ENCODE measurements at regions not wholly inside any gene's neighbourhood (a gene's known extent, or its start where the extent isn't known, plus 50 kb on each side); places are given as distances from the start of the nearest gene placed in this dataset.

DNA sequence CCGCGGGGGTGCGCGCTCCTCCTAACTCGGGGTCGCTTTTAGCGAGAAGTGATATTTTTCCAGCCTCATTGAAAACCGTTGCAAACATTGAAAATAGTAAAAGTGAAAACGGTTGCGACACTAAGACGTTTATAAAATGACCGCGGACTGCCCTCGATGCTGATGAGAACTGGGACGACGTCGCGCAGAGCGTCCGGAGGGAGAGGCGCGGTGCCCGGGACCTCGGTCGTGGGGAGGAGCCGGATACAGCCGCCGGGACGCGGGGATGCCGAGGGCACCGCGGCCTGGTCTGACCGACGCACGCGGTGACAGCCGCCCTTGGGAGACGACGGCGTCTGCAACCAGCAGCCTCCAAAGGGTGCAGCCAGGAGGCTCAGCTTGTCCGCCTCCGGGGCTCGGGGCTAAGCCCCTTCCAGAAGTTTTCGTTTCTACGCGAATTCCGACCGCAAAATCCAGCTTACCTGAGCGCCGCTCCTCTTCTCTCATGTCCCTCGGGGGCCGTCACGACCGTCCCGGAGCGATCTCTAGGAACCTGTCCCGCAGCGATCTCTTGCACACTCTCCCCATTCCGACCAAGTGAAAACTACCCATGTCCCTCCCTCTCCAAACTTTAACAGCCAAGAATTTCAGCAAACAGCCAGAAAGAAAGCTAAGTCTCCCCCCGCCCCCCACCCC, 144.4 kb upstream of the ETS2 start:
- Histone ChIP-seq H3K79me2 (ENCODE audit: low read depth) (no peaks in the 10 kb centered on the region), H3K36me3 (no peaks in the 10 kb centered on the region), H3K9ac (no peak overlapping the region), H3K27me3 (peaks cover 80% of the 10 kb centered on the region), H3K4me2 (peak overlapping the region; percentile 82), H2AFZ (replicated peaks) (peak overlapping the region; percentile 78), H3K4me1 (peaks cover 3% of the 10 kb centered on the region), H4K20me1 (ENCODE audit: low read depth) (no peaks in the 10 kb centered on the region), H3K4me3 (peak overlapping the region; percentile 46), H3K27ac (no peak overlapping the region), H3F3A (ENCODE audit: low read depth) (peaks cover 17% of the 10 kb centered on the region), H3K9me3 (ENCODE audit: low read depth) (no peaks in the 10 kb centered on the region)
- no peaks in the 10 kb centered on the region for H3K36me3 Mint-ChIP-seq
- TF ChIP-seq, protein P1, sequence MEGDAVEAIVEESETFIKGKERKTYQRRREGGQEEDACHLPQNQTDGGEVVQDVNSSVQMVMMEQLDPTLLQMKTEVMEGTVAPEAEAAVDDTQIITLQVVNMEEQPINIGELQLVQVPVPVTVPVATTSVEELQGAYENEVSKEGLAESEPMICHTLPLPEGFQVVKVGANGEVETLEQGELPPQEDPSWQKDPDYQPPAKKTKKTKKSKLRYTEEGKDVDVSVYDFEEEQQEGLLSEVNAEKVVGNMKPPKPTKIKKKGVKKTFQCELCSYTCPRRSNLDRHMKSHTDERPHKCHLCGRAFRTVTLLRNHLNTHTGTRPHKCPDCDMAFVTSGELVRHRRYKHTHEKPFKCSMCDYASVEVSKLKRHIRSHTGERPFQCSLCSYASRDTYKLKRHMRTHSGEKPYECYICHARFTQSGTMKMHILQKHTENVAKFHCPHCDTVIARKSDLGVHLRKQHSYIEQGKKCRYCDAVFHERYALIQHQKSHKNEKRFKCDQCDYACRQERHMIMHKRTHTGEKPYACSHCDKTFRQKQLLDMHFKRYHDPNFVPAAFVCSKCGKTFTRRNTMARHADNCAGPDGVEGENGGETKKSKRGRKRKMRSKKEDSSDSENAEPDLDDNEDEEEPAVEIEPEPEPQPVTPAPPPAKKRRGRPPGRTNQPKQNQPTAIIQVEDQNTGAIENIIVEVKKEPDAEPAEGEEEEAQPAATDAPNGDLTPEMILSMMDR (IDR thresholded peaks at IDR 0.05) = no peak
- TF ChIP-seq EZH2phosphoT487 (IDR thresholded peaks at IDR 0.05) (peak; percentile 81), EZH2 (IDR thresholded peaks at IDR 0.05) (peak; percentile 81)
- H3K9me3 Mint-ChIP-seq = no peaks in the 10 kb centered on the region
- no peak overlapping the region for H3K27ac Mint-ChIP-seq
- H3K27me3 Mint-ChIP-seq (ENCODE audit: insufficient read depth, low read depth) = peaks cover 38% of the 10 kb centered on the region
- peaks cover 8% of the 10 kb centered on the region for H3K4me1 Mint-ChIP-seq
- peak overlapping the region; percentile 79 for H3K4me3 Mint-ChIP-seq
- peak; percentile 58 for DNase-seq (ENCODE audit: low spot score)

- peak overlapping the region; percentile 46 for H3K4me3 ChIP-seq
These were observed 143.7 kb upstream of the ETS2 start for GRCh38 chr21:38661889-38662568.

GRCh38 chr21:38663282-38663681, 142.4 kb upstream of the ETS2 start:
- Histone ChIP-seq H2AFZ (replicated peaks) (no peak overlapping the region), H3K36me3 (no peaks in the 10 kb centered on the region), H3K9me3 (ENCODE audit: low read depth) (no peaks in the 10 kb centered on the region), H3K27me3 (peaks cover 60% of the 10 kb centered on the region), H3K4me2 (no peak overlapping the region), H3K4me3 (no peak overlapping the region), H3K9ac (no peak overlapping the region), H4K20me1 (ENCODE audit: low read depth) (no peaks in the 10 kb centered on the region), H3K27ac (no peak overlapping the region), H3K79me2 (ENCODE audit: low read depth) (no peaks in the 10 kb centered on the region), H3F3A (ENCODE audit: low read depth) (peaks cover 17% of the 10 kb centered on the region), H3K4me1 (peaks cover 3% of the 10 kb centered on the region)
- Mint-ChIP-seq H3K4me3 (no peak overlapping the region), H3K27ac (no peak overlapping the region), H3K36me3 (no peaks in the 10 kb centered on the region), H3K4me1 (peaks cover 8% of the 10 kb centered on the region), H3K27me3 (ENCODE audit: insufficient read depth, low read depth) (peaks cover 34% of the 10 kb centered on the region), H3K9me3 (no peaks in the 10 kb centered on the region)
- TF ChIP-seq EZH2 (IDR thresholded peaks at IDR 0.05) = no peak
- TF ChIP-seq, protein P1 (IDR thresholded peaks at IDR 0.05) = no peak
- TF ChIP-seq EZH2phosphoT487 (IDR thresholded peaks at IDR 0.05) = no peak
- no peak for DNase-seq (ENCODE audit: low spot score)

More at GRCh38 chr21:38661889-38662568, 143.7 kb upstream of the ETS2 start:
- no peaks in the 10 kb centered on the region for H3K36me3 Mint-ChIP-seq
- Histone ChIP-seq H3K9ac (no peak overlapping the region), H3K36me3 (no peaks in the 10 kb centered on the region), H2AFZ (replicated peaks) (no peak overlapping the region), H3K4me2 (peak overlapping the region; percentile 82), H3K27me3 (peaks cover 73% of the 10 kb centered on the region), H3K4me1 (peaks cover 3% of the 10 kb centered on the region), H4K20me1 (ENCODE audit: low read depth) (no peaks in the 10 kb centered on the region), H3F3A (ENCODE audit: low read depth) (peaks cover 17% of the 10 kb centered on the region), H3K79me2 (ENCODE audit: low read depth) (no peaks in the 10 kb centered on the region), H3K27ac (no peak overlapping the region), H3K9me3 (ENCODE audit: low read depth) (no peaks in the 10 kb centered on the region)
- no peak overlapping the region for H3K27ac Mint-ChIP-seq
- no peak for DNase-seq (ENCODE audit: low spot score)
- H3K4me1 Mint-ChIP-seq = peaks cover 8% of the 10 kb centered on the region
- no peaks in the 10 kb centered on the region for H3K9me3 Mint-ChIP-seq
- TF ChIP-seq EZH2 (IDR thresholded peaks at IDR 0.05) = no peak
- TF ChIP-seq, protein P1 (IDR thresholded peaks at IDR 0.05) = no peak
- no peak for TF ChIP-seq EZH2phosphoT487 (IDR thresholded peaks at IDR 0.05)
- peak overlapping the region; percentile 79 for H3K4me3 Mint-ChIP-seq
- H3K27me3 Mint-ChIP-seq (ENCODE audit: insufficient read depth, low read depth) = peaks cover 38% of the 10 kb centered on the region
